HepG2 (cell line): ENCODE measurements at regions not wholly inside any gene's neighbourhood (a gene's known extent, or its start where the extent isn't known, plus 50 kb on each side); places are given as distances from the start of the nearest gene placed in this dataset.

ENCODE experiments used
- ATAC-seq: fragments of 200-7000 bp; cut with Tn5 transposase; 3 replicates; pipeline ENCODE4 v1.9.1; 2020; ENCODE audit warnings: mild to moderate bottlenecking, moderate library complexity
- BruUV-seq: library from RNA; stranded (reverse); fragments of 400-500 nt; replicated peaks from 2 replicates; lab custom pipeline; 2021; lab: Mats Ljungman, UMichigan
- CTCF ChIA-PET: fragments of 300-600 bp; formaldehyde crosslinking; extraction: SDS; loops from one replicate; lab custom pipeline; 2021; ENCODE audit warnings: low total read pairs, inconsistent platforms, low intra/inter-chr PET ratio; lab: Yijun Ruan, JAX
- POLR2A ChIA-PET: fragments of 350-600 bp; sonication (Branson Sonifier 250); formaldehyde crosslinking; loops from one replicate; lab custom pipeline; 2020; ENCODE audit warnings: antibody characterized with exemption, inconsistent platforms; lab: Yijun Ruan, JAX
- DNase-seq: peaks from one replicate; pipeline ENCODE4 v3.0.0-alpha.2; 2015; ENCODE audit warnings: low spot score
- FAIRE-seq: peaks from 3 replicates; lab custom pipeline; 2011; peaks lifted over from hg19 to GRCh38; lab: Jason Lieb, UNC
- H2AFZ ChIP-seq: one replicate; pipeline ENCODE4 v1.6.1; 2011; ENCODE audit warnings: low read length, inconsistent platforms
- H3K27ac ChIP-seq: fragments of 300-600 bp; 3 replicates; pipeline ENCODE4 v1.8.0; 2011; ENCODE audit warnings: mixed run types, mild to moderate bottlenecking, mixed read lengths, low read length, inconsistent platforms; ENCODE audit not compliant: insufficient read depth; ENCODE audit errors: extremely low read length
- H3K27me3 ChIP-seq, 2 experiments: fragments of 200-600 bp in 1 of 2; 2 replicates in 1 of 2; 3 replicates in 1 of 2; pipeline versions ENCODE4 v1.6.0 to v1.8.0; 2011; ENCODE audit warnings: low read length in 2 of 2, mild to moderate bottlenecking in 2 of 2, moderate library complexity in 2 of 2, inconsistent platforms in 1 of 2; ENCODE audit not compliant: insufficient read depth in 2 of 2, control insufficient read depth in 1 of 2
- H3K36me3 ChIP-seq, 2 experiments: fragments of 200-600 bp in 1 of 2; replicated peaks in 1 of 2; 2 replicates in 1 of 2; 3 replicates in 1 of 2; pipeline versions ENCODE4 v1.5.1 to v1.8.0; 2011; ENCODE audit warnings: low read length in 2 of 2, inconsistent platforms in 1 of 2; ENCODE audit not compliant: insufficient read depth in 2 of 2, control insufficient read depth in 1 of 2
- H3K4me1 ChIP-seq: 2 replicates; pipeline ENCODE4 v1.5.1; 2012; ENCODE audit warnings: low read length, inconsistent platforms; ENCODE audit not compliant: insufficient read depth
- H3K4me2 ChIP-seq: 2 replicates; pipeline ENCODE4 v1.6.0; 2011; ENCODE audit warnings: low read depth, low read length, inconsistent platforms
- H3K4me3 ChIP-seq, 3 experiments: fragments of 200-600 bp in 1 of 3; sonication (generic), shearing (Covaris generic) in 1 of 3; replicated peaks in 1 of 3; 2 replicates each; pipeline ENCODE4 v1.5.1; 2011 to 2016; ENCODE audit warnings: low read length in 3 of 3, inconsistent platforms in 2 of 3, low read depth in 2 of 3, mild to moderate bottlenecking in 2 of 3, control low read depth in 1 of 3, mixed read lengths in 1 of 3; ENCODE audit not compliant: insufficient read depth in 1 of 3
- H3K79me2 ChIP-seq: one replicate; pipeline ENCODE4 v1.6.1; 2011; ENCODE audit warnings: low read length, inconsistent platforms; ENCODE audit not compliant: insufficient read depth
- H3K9ac ChIP-seq: 2 replicates; pipeline ENCODE4 v1.6.0; 2011; ENCODE audit warnings: mild to moderate bottlenecking, low read depth, low read length, inconsistent platforms; ENCODE audit not compliant: insufficient read depth
- H3K9me3 ChIP-seq: 2 replicates; pipeline ENCODE4 v1.5.1; 2012; ENCODE audit warnings: mild to moderate bottlenecking, low read length
- H4K20me1 ChIP-seq: 2 replicates; pipeline ENCODE4 v1.6.0; 2011; ENCODE audit warnings: inconsistent platforms, mild to moderate bottlenecking, low read length, moderate library complexity; ENCODE audit not compliant: insufficient read depth
- DPF2 ChIP-seq: sonication (generic); formaldehyde crosslinking; IDR thresholded peaks from 2 replicates; pipeline ENCODE4 v1.4.0; 2020; ENCODE audit warnings: mild to moderate bottlenecking, low read depth, missing genetic modification reagents, borderline replicate concordance
- FOXM1 ChIP-seq: sonication (generic); formaldehyde crosslinking; IDR thresholded peaks from 2 replicates; pipeline ENCODE4 v1.5.0; 2020; ENCODE audit warnings: missing genetic modification reagents
- MEIS2 ChIP-seq: sonication (generic); formaldehyde crosslinking; IDR thresholded peaks from 2 replicates; pipeline ENCODE4 v1.9.0; 2021; ENCODE audit warnings: mild to moderate bottlenecking, missing genetic modification reagents
- NFIC ChIP-seq: IDR thresholded peaks from 2 replicates; pipeline ENCODE4 v1.6.1; 2012; ENCODE audit warnings: mild to moderate bottlenecking, low read length, inconsistent platforms
- U2AF2 ChIP-seq: fragments of 200-400 bp; formaldehyde crosslinking; IDR thresholded peaks from 2 replicates; pipeline ENCODE4 v1.6.1; 2017; ENCODE audit warnings: low read depth, mild to moderate bottlenecking, low read length
- ZBTB10 ChIP-seq: sonication (generic); formaldehyde crosslinking; IDR thresholded peaks from 2 replicates; pipeline ENCODE4 v1.4.0; 2020; ENCODE audit warnings: missing genetic modification reagents, borderline replicate concordance
- ZNF546 ChIP-seq: sonication (generic); formaldehyde crosslinking; conservative IDR thresholded peaks from 2 replicates; pipeline ENCODE4 v1.8.1; 2023; ENCODE audit warnings: mild to moderate bottlenecking, missing genetic modification reagents
- WGBS: methylation state at CpG from one replicate; pipeline ENCODE4 v1.1.6; 2017; ENCODE audit warnings: low lambda C conversion rate; 5-methylcytosine and 5-hydroxymethylcytosine counted together
- in situ Hi-C: cut with HindIII; loops from 2 replicates; pipeline ENCODE4 v1.10.0; 2017; ENCODE audit warnings: low pct_unique_long_range_greater_than_20kb; ENCODE audit not compliant: extremely low pct_ligation_motif_present
- intact Hi-C: fragments of 100-400 bp; cut with micrococcal nuclease; formaldehyde crosslinking; loops from one replicate; pipeline ENCODE4 v1.10.0; 2022; ENCODE audit not compliant: unreplicated experiment

- TF ChIP-seq DPF2 (CRISPR knock-in tag), result no peak
- no peak for TF ChIP-seq ZBTB10 (CRISPR knock-in tag)
- no peak for TF ChIP-seq MEIS2 (CRISPR knock-in tag)
Measured at GRCh38 chr12:60822580-60822979, 1226.8 kb downstream of the SLC16A7 start (continued).

- peaks cover 6% of the 10 kb centered on the region; the same call in 1 of the 2 replicates for H3K9me3 ChIP-seq
- FAIRE-seq (no peak), DNase-seq (no peak), ATAC-seq (no peak)
- no peaks in the 10 kb centered on the region for H3K4me1 ChIP-seq
- no peaks in the 10 kb centered on the region for H3K27me3 ChIP-seq
- no peak overlapping the region for H3K4me3 ChIP-seq
- H3K36me3 ChIP-seq, result no peaks in the 10 kb centered on the region
- no peaks in the 10 kb centered on the region for H4K20me1 ChIP-seq
- WGBS, result 1% methylated on average over 2 of the region's 2 CpGs
- H3K79me2 ChIP-seq, result no peaks in the 10 kb centered on the region
- in situ Hi-C loops (no loop called here), intact Hi-C loops (no loop called here)
- H3K9ac ChIP-seq, result no peak overlapping the region
- H3K4me2 ChIP-seq, result no peak overlapping the region
- H3K27ac ChIP-seq, result no peak overlapping the region
- H2AFZ ChIP-seq, result no peak overlapping the region
- CTCF ChIA-PET, result no interaction called here
- no peak for TF ChIP-seq NFIC
- TF ChIP-seq ZNF546, result no peak
- no peak for TF ChIP-seq FOXM1
- TF ChIP-seq U2AF2, result no peak
- POLR2A ChIA-PET, result no interaction called here
- BruUV-seq, result no TSS peak
Measured at GRCh38 chr12:60830381-60830780, 1234.6 kb downstream of the SLC16A7 start.
